DMS153 treated with DMSO at 0.1 percent for 48 hours (cell line): ENCODE measurements at regions not wholly inside any gene's neighbourhood (a gene's known extent, or its start where the extent isn't known, plus 50 kb on each side); places are given as distances from the start of the nearest gene placed in this dataset.

Source experiments
- DNase-seq: peaks from one replicate; lab custom pipeline; 2025; ENCODE audit not compliant: unreplicated experiment; lab: John Stamatoyannopoulos, UW

- DNase-seq = no peak
Measured at GRCh38 chr1:4033713-4034112, 133.6 kb upstream of the C1orf174 start.

DNA sequence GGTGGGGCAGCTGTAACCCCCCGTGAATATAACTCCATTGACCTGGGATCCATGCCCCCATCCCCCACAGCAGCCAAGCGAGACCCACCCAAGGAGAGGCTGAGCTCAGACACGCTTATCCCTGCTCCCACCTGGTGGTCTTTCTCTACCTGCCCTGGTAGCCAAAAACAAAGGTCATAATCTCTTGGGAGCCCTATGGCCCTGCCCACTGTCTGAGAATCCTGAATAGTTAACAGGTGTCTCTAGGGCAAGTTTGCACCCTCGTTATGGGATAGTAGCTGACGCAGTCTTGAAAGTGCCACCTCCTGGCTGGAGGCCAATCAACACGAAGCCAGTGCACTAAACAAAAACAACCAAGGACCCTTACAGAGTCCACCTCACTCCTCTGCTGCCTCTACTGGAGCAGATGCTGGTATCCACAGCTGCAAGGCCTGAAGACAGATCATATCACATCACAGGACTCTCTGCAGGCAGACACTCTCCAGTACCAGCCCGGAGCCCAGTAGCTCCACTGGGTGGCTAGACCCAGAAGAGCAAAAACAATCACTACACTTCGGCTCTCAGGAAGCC, 134.3 kb upstream of the C1orf174 start:
- no peak for DNase-seq

DNA sequence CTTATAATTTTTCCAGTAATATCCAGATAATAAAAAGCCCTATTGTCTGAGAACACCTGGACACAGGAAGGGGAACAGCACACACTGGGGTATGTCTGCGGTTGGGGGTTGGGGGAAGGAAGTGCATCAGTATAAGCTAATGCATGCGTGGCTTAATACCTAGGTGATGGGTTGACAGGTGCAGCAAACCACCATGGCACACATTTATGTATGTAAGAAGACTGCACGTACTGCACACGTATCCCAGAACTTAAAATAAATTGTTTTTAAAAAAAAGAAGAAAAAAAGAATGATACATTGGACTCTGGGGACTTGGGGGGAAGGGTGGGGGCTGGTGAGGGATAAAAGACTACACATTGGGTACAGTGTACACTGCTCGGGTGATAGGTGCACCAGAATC, 144.9 kb upstream of the C1orf174 start:
- DNase-seq = no peak

- no peak for DNase-seq
Measured at GRCh38 chr1:4045397-4046010, 145.4 kb upstream of the C1orf174 start.

- DNase-seq = no peak
Measured at GRCh38 chr1:4046836-4047461, 146.9 kb upstream of the C1orf174 start.

GRCh38 chr1:4047666-4048065, 147.6 kb upstream of the C1orf174 start:
- DNase-seq = no peak

DNA sequence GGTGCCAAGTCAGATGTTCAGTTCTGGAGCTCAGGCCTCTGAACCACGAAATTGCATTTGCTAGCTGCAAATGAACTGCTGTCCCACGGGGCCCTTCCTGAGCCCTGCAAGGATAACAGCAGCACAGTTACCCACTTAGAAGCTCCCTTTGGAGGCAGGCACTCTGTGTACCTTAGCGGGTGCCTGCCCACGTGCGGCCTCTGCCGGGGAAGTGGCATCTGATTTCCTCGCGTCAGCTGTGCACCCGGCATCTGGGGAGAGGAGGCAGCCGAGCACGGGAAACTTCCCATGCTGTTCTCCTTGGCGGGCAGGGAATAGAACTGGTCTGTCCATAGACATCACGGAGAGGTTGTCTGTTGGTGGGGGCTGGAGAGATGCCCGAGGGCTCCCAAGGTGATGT, 148.0 kb upstream of the C1orf174 start:
- DNase-seq = no peak

- DNase-seq = no peak
Measured at GRCh38 chr1:4048921-4049320, 148.8 kb upstream of the C1orf174 start.

DNA sequence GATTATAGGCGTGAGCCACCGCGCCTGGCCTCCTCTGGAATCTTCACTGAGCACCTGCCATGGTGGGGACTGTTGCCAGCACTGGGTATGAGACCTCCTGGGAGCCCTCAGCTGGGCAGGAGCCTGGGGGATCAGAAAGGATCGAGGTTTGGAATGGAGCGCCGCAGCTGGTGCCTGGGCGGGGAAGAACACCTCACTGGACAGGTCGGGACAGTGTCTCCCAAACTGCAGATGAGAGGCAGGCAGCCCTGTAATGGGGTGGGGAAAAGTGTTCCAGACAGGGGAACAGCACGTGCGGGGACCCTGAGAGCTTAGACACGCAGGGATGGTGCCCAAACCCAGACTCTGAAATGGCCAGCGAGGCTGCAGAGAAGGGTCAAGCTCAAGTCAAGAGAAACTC, 150.9 kb upstream of the C1orf174 start:
- no peak for DNase-seq

GRCh38 chr1:4052657-4053056, 152.6 kb upstream of the C1orf174 start:
- no peak for DNase-seq

DNA sequence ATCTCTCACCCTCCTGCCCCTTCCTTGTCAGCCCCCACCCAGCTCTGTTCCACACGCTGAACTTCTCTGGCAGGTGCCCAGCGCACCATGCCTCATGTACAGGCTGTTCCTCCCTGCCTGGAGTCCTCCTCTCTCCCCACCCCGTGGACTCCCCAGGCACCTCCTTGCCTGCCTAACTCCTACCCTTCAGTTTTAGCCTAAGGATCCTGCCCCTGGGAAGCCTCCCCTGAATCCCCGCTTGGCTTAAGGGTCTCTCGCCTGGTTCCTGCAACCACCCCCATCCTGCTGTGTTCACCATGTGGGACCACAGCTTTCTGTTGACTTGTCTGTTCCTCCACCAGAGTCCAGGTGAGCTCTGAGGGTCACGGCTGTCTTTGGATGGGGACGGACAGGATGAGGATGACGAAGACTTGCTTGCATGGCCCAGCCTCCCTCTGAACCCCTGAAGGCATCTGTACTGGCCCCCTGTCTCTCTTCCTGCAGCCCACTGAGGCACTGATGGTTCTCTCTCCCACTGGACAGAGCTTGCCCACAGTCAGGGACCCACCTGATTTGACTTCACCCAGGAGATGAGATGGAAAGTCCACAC, 153.2 kb upstream of the C1orf174 start:
- no peak for DNase-seq

- DNase-seq = no peak
Measured at GRCh38 chr1:4053774-4054173, 153.7 kb upstream of the C1orf174 start.

DNA sequence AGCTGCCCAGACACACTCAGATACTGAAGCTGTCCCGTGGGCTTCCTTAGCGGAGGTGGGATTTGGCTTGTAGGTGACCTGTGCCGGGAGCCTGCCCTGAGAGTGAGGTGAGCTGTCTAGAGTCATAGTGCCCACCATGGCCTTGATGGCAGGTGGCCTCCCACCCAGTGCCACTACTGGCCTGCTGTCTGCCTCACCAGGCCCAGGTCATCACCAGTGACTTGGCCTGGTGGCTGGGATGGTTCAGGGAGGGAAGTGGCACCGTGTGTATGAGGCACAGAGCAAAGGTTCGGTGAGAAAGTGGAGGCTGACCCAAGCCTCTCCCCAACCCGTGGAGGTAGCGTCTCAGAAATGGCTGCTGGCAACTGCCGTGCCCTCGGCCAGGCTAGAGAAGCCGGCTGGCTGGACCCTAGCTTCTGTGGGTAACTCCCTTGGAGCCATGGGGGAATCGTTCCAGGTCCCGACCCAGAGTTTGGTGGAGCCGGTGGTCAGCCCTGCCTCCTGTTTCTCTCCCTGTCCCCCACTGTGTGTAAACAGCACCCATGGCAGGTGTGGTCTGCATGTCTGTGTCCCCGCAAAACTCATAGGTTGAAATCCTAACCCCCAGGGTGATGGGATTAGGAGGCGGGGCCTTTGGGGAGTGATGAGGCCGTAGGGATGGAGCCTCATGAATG, 155.4 kb upstream of the C1orf174 start:
- no peak for DNase-seq

GRCh38 chr1:4056422-4056821, 156.3 kb upstream of the C1orf174 start:
- DNase-seq = no peak

- DNase-seq = no peak
Measured at GRCh38 chr1:4056989-4057388, 156.9 kb upstream of the C1orf174 start.

- no peak for DNase-seq
Measured at GRCh38 chr1:4057603-4058002, 157.5 kb upstream of the C1orf174 start.

- no peak for DNase-seq
Measured at GRCh38 chr1:4058122-4058521, 158.1 kb upstream of the C1orf174 start.

DNA sequence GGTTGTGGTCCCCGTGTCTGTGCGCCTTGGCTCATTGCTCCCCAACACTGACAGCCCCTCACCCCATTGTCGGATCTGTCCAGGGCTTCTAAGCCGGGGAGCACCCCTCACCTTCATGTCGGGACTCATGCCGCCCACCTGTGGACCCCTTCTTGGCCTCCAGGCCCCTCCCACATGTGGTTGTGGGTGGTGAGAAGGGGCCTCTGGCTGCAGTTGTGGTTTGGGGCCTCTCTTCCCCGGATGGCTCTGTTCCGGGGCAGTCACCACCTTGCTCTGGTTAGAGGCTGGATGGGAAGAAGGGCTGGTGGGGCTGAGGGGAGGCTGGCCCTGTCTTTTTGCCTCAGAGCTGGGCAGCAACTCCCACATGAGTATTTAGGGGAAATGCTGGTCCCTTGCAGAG, 158.6 kb upstream of the C1orf174 start:
- no peak for DNase-seq

- DNase-seq = no peak
Measured at GRCh38 chr1:4059270-4059669, 159.2 kb upstream of the C1orf174 start.

GRCh38 chr1:4060850-4061249, 160.8 kb upstream of the C1orf174 start:
- no peak for DNase-seq

DNA sequence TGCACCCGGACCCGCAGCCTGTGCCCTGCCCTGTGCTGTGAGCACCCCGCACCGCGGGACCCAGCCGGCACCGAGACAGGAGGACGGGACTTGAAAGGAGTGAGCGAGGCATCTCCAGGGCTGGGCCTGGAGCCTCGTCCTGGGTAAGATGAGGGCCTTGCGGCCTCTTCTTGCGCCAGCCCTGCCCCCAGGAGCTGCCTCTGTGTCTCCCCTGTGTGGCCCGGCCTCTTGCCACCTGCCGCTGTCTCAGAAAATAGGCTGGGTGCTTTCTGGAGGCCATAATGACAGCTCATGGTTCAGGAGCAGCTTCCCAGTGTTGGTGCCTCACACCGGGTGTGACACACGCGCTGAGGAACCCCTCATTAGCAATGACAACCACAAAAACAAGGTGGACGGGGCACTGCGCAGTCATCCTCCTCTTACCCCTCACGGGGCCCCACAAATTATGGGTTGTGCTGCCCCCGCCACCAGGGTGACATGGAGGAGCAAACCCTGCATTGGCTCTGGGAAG, 161.5 kb upstream of the C1orf174 start:
- DNase-seq = no peak

DNA sequence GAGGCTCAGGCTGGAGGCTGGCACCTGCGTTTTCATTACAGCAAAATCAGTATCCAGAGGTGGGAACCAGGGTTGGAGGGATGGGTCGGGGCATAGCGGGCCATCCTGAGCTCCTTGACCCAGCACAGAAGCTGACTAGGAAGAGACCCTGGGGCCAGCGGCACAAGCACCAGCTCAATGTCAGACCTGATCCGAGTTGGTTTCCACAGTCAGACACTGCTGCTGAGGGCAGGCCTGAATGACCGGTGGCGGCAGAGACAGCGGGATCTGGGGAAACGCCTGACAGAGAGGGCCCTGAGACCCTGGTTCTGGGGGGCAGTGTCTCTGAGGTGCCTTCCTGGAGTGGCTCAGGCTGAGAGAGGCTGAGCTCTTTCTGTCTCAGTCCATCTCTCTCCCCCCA, 162.0 kb upstream of the C1orf174 start:
- no peak for DNase-seq
